ENCODE measurements at regions not wholly inside any gene's neighbourhood (a gene's known extent, or its start where the extent isn't known, plus 50 kb on each side); places are given as distances from the start of the nearest gene placed in this dataset.

DNA sequence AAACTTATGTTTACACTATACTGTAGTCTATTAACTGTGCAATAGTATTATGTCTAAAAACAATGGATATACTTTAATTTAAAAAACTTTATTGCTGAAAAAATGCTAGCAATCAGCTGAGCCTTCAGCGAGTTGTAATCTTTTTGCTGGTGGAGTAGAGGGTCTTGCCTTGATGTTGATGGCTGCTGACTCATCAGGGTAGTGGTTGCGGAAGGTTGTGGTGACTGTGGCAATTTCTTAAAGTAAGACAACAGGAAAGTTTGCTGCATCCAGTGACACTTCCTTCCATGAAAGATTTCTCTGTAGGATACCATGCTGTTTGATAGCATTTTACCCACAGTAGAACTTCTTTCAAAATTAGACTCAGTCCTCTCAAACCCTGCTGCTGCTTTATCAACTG, 234.7 kb upstream of the CSF3R start:
- no peak for TF ChIP-seq POLR2A (IDR thresholded peaks at IDR 0.05)
- TF ChIP-seq, protein P1, sequence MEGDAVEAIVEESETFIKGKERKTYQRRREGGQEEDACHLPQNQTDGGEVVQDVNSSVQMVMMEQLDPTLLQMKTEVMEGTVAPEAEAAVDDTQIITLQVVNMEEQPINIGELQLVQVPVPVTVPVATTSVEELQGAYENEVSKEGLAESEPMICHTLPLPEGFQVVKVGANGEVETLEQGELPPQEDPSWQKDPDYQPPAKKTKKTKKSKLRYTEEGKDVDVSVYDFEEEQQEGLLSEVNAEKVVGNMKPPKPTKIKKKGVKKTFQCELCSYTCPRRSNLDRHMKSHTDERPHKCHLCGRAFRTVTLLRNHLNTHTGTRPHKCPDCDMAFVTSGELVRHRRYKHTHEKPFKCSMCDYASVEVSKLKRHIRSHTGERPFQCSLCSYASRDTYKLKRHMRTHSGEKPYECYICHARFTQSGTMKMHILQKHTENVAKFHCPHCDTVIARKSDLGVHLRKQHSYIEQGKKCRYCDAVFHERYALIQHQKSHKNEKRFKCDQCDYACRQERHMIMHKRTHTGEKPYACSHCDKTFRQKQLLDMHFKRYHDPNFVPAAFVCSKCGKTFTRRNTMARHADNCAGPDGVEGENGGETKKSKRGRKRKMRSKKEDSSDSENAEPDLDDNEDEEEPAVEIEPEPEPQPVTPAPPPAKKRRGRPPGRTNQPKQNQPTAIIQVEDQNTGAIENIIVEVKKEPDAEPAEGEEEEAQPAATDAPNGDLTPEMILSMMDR (IDR thresholded peaks at IDR 0.05): no peak

Measured in prostate gland (tissue), 2 donors.